Occipital lobe (tissue), 1 donor: ENCODE measurements at regions not wholly inside any gene's neighbourhood (a gene's known extent, or its start where the extent isn't known, plus 50 kb on each side); places are given as distances from the start of the nearest gene placed in this dataset.

ENCODE experiments used
- DNase-seq: peaks from one replicate; lab custom pipeline; 2025; lab: John Stamatoyannopoulos, UW

DNA sequence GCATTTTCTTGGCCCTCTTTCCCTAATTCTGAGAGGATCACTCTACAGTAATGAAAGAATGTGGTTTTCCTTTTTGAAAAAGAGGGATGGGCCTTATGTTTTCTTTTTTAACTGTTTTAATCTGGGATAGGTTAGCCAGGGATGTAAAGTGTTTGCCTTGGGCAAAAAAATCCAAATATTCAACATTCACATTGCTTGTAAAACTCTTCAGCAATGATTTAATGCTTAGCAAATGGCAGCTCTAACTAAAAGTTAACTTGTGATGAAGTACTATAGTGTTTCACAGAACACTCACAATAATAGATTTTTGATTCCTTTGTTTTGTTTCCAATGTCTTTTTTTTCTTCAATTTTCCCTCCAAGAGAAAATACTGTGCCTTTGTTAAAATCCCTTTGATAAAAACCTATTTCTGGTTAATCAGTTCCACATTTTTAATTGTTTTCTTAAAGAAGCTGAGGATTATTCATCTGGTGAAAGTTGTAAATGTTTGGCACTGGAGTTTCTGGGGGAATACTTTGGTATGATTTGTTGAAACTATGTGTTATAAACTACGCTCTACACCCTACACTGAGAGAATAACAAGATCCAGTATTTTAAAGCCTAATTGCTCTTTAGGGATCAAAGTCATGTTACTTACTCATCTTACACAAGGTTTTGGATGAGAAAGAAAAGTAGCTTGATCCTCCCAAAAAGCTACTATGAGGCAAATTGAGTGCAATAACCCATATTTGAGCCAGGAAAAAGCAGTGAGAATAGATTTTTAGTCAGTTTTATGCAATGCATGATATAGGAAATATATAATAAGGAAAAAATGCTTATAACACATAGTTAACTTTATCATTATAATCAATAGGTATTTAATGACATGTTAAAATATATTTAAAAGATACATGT lies 335.8 kb downstream of the EPHA7 start:
- DNase-seq, result no peak

- DNase-seq, result no peak
Measured at GRCh38 chr6:93081901-93082300, 337.5 kb downstream of the EPHA7 start.

- DNase-seq, result no peak
Measured at GRCh38 chr6:93079061-93079460, 340.3 kb downstream of the EPHA7 start.

GRCh38 chr6:93073811-93074210 lies 345.5 kb downstream of the EPHA7 start:
- DNase-seq, result no peak

DNA sequence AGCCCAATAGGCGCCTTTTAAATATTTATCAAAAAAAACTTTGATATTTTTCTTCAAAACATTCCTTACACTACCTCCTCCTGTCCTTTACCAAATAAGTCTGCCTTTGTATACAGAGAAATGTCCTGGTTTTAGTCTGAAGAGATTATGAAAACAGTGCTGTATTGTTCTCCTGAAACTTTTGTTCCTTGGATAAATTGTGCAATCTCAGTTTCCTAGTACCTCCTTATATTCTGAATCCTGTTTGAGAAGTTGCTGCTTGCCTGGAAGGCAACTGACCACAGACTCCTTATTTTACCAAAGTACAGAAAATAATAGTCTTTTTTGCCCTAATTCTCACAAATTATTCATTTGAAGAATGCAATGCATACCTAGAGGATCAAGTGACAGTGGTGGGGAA lies 349.5 kb downstream of the EPHA7 start:
- DNase-seq, result no peak

- DNase-seq, result no peak
Measured at GRCh38 chr6:93059911-93060310, 359.4 kb downstream of the EPHA7 start.

GRCh38 chr6:93057584-93057983 lies 361.8 kb downstream of the EPHA7 start:
- no peak for DNase-seq

DNA sequence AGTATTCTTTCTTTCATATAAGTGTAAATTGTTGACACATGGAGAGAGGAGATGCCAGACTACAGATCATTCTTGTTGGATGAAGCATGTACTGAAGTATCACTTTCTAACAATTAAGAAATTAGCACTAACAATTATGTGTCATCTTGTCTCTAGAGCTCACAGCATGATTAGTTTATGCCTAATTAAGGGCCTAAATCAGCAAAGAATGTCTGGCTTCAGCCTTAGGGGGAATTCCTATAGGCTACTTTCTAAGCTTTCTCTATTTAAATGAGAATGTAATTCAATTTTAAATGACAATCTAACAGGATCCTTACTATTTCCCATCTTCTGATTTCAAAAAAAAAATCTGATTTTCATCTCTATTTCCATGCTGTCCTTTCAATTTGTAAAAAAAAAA lies 371.0 kb downstream of the EPHA7 start:
- no peak for DNase-seq

GRCh38 chr6:93047033-93047432 lies 372.3 kb downstream of the EPHA7 start:
- DNase-seq, result no peak

DNA sequence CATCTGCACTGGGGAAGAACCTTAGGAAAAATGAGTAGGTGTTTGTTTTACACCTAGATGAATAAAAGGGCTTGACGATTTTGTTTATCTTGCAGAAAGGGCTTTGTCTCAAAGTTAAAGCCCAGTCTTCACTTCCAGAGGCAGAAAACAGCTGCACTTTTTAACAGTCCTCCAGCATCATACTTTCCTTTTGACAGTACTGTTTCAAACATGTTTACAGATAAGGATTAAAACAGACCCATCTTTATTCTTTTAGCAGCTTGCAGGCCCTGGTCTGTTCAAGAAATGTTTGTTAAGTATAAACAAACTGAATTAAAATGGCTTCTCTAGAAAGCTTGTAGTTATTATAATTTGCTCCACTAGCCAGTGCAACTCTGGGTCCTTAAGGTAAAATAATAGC lies 374.2 kb downstream of the EPHA7 start:
- no peak for DNase-seq

- DNase-seq, result no peak
Measured at GRCh38 chr6:93040375-93040774, 379.0 kb downstream of the EPHA7 start.

DNA sequence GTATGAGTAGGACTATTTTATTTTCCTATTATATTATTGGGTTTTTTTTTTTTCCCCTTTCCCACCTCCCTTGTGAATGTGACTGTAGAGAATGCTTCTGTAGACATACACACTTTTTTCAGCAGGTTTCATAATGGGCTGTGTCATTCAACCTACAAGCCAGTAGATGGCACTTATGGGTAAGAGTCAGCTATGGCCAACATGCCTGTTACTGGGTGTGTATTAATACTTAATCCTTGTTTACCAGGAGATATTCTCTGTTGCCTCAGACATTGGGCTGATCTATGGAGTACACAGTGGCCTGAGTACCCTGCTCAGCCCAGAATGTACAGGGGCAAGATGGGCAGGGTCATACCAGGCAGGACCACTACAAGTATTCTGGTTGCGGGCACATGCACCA lies 382.5 kb downstream of the EPHA7 start:
- no peak for DNase-seq

DNA sequence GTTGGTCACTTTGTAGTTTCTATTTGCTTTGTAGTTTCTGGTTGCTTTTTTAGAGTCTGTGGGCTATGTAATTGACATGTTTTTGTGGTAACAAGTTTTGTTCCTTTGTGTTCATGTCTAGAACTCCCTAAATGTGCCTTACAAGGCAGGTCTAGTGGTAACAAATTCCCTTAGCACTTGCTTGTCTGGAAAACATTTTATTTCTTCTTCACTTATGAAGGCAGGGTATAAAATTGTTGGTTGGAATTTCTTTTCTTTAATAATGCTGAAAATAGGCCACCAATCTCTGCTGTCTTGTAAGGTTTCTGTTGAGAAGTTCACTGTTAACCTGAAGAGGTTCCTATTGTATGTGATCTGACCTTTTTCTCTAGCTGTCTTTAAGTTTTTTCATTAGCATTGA lies 383.6 kb downstream of the EPHA7 start:
- no peak for DNase-seq

DNA sequence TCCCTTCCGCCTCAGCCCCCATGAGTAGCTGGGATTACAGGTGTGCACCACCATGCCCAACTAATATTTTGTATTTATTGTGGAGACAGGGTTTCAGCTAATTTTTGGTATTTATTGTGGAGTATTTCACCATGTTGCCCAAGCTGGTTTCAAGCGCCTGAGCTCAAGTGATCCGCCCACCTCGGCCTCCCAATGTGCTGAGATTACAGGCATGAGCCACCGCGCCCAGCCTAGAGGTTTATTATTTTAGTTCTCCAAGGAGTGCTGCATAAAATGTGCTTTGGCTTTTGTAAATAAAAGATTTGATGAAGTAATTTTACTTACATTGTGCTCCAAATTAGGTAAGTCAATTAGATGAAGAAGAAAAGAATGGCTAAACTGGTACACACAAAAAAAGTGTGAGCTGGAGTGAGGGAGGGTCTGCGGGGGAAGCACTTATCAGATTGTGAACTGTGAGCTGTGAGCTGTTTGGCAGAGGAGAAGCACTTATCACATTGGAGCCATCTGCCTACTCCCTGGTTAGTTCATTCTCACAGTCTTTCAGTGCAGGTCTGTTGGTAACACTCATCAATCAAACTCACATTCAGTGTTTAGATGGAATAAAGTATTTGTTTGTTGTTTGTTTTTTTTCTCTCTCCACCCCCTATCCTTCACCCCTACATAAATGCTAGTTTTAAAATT lies 398.0 kb downstream of the EPHA7 start:
- DNase-seq, result no peak

DNA sequence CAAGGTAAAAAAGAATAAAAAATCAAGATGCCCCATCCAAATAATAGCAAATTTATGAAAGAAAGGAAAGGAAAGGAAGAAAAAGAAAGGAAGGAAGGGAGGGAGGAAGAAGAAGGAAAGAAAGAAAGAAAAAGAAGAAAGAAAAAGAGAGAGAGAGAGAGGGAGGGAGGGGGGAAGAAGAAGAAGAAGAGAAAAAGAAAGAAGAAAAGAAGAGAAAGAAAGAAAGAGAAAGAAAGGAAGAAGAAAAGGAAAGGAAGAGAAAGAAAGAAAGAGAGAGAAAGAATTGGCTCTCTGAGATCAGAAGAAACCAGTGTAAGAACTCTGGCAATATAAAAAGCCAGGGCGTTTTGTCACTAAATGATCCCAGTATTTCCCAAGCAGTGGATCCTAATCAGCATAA lies 401.7 kb downstream of the EPHA7 start:
- no peak for DNase-seq

DNA sequence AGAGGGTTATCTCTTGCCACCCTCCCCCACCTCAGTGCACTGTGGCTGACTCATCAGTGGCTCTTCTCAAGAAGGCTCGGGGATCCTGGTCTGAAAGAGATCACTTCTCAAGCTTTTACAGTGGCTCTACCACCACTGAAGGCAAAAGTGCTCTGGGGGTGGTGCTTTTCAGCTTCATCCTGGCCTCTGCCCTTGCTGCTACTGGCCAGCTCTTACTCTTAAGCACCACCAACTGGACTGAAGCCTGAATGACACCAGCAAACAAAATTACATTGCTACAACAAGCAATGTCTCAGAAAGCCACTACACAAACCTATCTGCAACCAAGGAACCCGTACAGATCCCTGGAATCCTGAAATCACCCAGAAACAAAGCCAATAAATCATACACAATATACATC lies 402.1 kb downstream of the EPHA7 start:
- DNase-seq, result no peak

GRCh38 chr6:93013054-93013453 lies 406.3 kb downstream of the EPHA7 start:
- no peak for DNase-seq

DNA sequence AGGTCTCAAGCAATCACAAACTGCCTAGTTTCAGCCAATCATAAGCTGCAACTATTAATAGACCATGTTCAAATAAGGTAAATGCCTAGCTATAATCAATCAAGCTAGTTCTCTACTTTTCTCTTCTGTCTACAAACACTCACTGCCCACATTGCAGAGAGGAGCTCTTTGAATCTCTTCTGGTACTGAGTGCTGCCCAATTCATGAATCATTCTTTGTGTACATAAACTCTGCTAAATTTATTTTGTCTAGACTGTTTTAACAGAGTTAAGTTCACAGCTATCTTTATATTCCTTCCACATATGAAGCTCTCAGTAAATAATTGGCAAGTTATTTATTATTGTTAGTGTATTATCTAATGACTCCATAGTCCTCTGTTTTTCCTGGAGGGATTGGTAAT lies 411.0 kb downstream of the EPHA7 start:
- no peak for DNase-seq

GRCh38 chr6:92989656-92990055 lies 429.7 kb downstream of the EPHA7 start:
- DNase-seq, result no peak

- no peak for DNase-seq
Measured at GRCh38 chr6:92979281-92979680, 440.1 kb downstream of the EPHA7 start.

GRCh38 chr6:92977018-92977417 lies 442.3 kb downstream of the EPHA7 start:
- no peak for DNase-seq

DNA sequence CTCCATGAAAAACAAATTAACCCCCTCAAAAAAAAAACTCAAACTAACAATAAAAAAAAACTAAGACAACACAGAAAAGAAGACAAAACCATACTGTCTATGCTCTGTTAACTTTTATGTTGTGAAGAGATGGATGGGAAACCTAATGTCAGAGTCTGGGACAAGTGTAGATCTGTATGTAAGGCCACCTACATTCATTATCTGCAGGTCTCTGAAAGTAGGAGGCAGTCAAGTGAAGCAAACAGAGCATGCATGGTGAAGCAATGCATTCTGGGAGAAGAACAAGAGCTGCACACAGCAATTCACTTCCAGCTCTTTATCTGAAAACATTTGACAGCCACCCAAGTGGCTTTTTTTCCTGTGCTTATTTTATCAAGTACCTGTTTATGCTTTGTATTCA lies 452.0 kb downstream of the EPHA7 start:
- DNase-seq, result no peak

- DNase-seq, result no peak
Measured at GRCh38 chr6:92962846-92963245, 456.5 kb downstream of the EPHA7 start.
